ENCODE measurements at regions not wholly inside any gene's neighbourhood (a gene's known extent, or its start where the extent isn't known, plus 50 kb on each side); places are given as distances from the start of the nearest gene placed in this dataset.

- no peak overlapping the region for H2BK5ac ChIP-seq (ENCODE audit: low read depth, low read length)
- H3K9ac ChIP-seq (replicated peaks in 1 of 4; ENCODE audit: extremely low read depth in 1 of 4, low read depth in 3 of 4, low read length in 3 of 4), result no peak overlapping the region
- no peak overlapping the region for H3K4me3 ChIP-seq (ENCODE audit: extremely low read depth in 1 of 4, insufficient read depth in 2 of 4, low read depth in 3 of 4, low read length in 4 of 4)
- H3K79me2 ChIP-seq (ENCODE audit: control insufficient read depth in 1 of 2, insufficient read depth in 2 of 2, low read length in 2 of 2), result no peaks in the 10 kb centered on the region
- no peaks in the 10 kb centered on the region; a peak in 1 of 4 replicates for H3K9me3 ChIP-seq (ENCODE audit: insufficient read depth in 2 of 2, low read depth in 1 of 2, low read length in 1 of 2)
- no peaks in the 10 kb centered on the region for H3K23me2 ChIP-seq (ENCODE audit: low read depth, low read length)
- H3K56ac ChIP-seq (replicated peaks; ENCODE audit: insufficient read length, low read depth, low read length), result no peak overlapping the region
- POLR2A ChIA-PET (ENCODE audit: partially characterized antibody), result no interaction called here
- no peak overlapping the region for H2AFZ ChIP-seq (ENCODE audit: low read length)
- TF ChIP-seq EGR1 (IDR thresholded peaks at IDR 0.05; ENCODE audit: borderline replicate concordance, low read depth, low read length) (no peak), SRF (IDR thresholded peaks at IDR 0.05; ENCODE audit: low read depth, low read length) (no peak)
- H3K27ac ChIP-seq (ENCODE audit: low read depth, low read length), result no peak overlapping the region
- H3K14ac ChIP-seq (ENCODE audit: insufficient read length), result no peak overlapping the region
- FAIRE-seq, result no peak
- CTCF ChIA-PET (ENCODE audit: partially characterized antibody), result interaction anchor here (1.0 kb wide), 1 partner anchor 14 kb away, joined by 3 read pairs; no protein-coding TSS in a partner anchor
- no peaks in the 10 kb centered on the region for H3K36me3 ChIP-seq (ENCODE audit: control insufficient read depth in 2 of 4, insufficient read depth in 4 of 4, low read length in 3 of 4)
- DNase-seq (ENCODE audit: low read depth in 1 of 2, low spot score in 2 of 2), result no peak
- no peak overlapping the region for H2AK5ac ChIP-seq (ENCODE audit: low read depth, low read length)
- peaks cover 0 to under 1% of the 10 kb centered on the region in 2 experiments for H4K20me1 ChIP-seq (replicated peaks in 1 of 2; ENCODE audit: control insufficient read depth in 1 of 2, insufficient read depth in 2 of 2, low read length in 2 of 2)
- no peak overlapping the region for H3K23ac ChIP-seq (ENCODE audit: insufficient read length)
- H2BK15ac ChIP-seq (ENCODE audit: low read length), result no peak overlapping the region
- no peak overlapping the region for H4K5ac ChIP-seq (ENCODE audit: insufficient read length, low read depth, low read length)
- no peak overlapping the region for H2BK12ac ChIP-seq (ENCODE audit: low read depth, low read length)
- no peak overlapping the region for H3K4ac ChIP-seq (replicated peaks; ENCODE audit: insufficient read length, low read depth, low read length)
- H3K4me2 ChIP-seq (ENCODE audit: insufficient read depth in 1 of 2, low read depth in 2 of 2, low read length in 2 of 2), result no peak overlapping the region
- H3K27me3 ChIP-seq (replicated peaks in 1 of 4; ENCODE audit: control insufficient read depth in 3 of 4, extremely low read depth in 1 of 4, insufficient read depth in 3 of 4, low read length in 3 of 4), result no peaks in the 10 kb centered on the region
- WGBS, 2 experiments (ENCODE audit: extremely low coverage in 1 of 2, insufficient coverage in 1 of 2, insufficient read length in 1 of 2, insufficient replicate concordance in 2 of 2, low coverage in 1 of 2, low lambda C conversion rate in 2 of 2, missing lambda C conversion rate in 1 of 2), result 98% methylated on average over 4 of the region's 4 CpGs; no CpG with 5 or more reads in 1 of the 2 experiments
- no peaks in the 10 kb centered on the region for H3K79me1 ChIP-seq (ENCODE audit: low read depth, low read length)
- H2BK20ac ChIP-seq (ENCODE audit: low read length), result no peak overlapping the region
- no peaks in the 10 kb centered on the region for H3K4me1 ChIP-seq (replicated peaks in 1 of 4; ENCODE audit: control insufficient read depth in 3 of 4, insufficient read depth in 4 of 4, low read length in 3 of 4)
- H4K91ac ChIP-seq (replicated peaks; ENCODE audit: insufficient read length, low read length), result no peak overlapping the region
- no peak overlapping the region for H3K18ac ChIP-seq (ENCODE audit: extremely low read depth, low read length)
- no peak overlapping the region for H4K8ac ChIP-seq (ENCODE audit: extremely low read depth, insufficient read depth, low read length)
- H2BK120ac ChIP-seq (replicated peaks; ENCODE audit: low read depth, low read length), result no peak overlapping the region
Observed at GRCh38 chr10:30738416-30738815, 108.9 kb upstream of the LYZL2 start.

Measured in H1 (cell line).